GM19455 (cell line): ENCODE measurements at regions not wholly inside any gene's neighbourhood (a gene's known extent, or its start where the extent isn't known, plus 50 kb on each side); places are given as distances from the start of the nearest gene placed in this dataset.
"Not testable (repeated sequence)": the region's sequence is repeated elsewhere in the genome, so short reads cannot be mapped to it uniquely, and the experiment has no call there.

Source experiments
- ATAC-seq: cut with Tn5 transposase; IDR thresholded peaks from one replicate; pipeline ENCODE4 v1.9.1; 2021; ENCODE audit not compliant: unreplicated experiment

DNA sequence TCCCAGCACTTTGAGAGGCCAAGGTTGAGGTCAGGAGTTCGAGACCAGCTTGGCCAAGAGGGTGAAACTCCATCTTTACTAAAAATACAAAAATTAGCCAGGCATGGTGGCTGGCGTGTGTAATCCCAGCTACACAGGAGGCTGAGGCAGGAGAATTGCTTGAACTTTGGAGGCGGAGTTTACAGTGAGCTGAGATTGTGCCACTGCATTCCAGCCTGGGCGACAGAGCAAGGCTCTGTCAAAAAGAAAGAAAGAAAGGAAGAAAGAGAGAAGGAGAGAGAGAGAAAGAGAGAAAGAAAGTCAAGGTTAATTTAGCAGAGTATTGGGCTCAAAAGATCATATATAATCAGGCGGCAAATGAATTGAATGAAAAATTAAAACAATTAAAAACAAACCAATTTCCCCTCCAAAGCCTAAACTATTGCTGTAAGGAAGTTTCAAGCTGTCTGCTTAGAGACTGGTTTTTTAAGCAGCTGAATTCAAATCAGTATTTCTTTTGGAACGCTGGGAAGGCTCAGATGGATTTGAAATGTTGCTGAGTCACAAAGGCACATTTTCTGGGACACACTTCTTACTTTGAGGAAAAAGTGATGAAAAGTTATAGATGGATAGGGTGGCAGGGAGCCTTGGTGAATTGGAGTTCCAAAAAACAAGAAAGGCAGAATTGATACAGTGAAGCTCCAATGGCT lies 81.3 kb upstream of the BHLHE40 start:
- no peak for ATAC-seq

DNA sequence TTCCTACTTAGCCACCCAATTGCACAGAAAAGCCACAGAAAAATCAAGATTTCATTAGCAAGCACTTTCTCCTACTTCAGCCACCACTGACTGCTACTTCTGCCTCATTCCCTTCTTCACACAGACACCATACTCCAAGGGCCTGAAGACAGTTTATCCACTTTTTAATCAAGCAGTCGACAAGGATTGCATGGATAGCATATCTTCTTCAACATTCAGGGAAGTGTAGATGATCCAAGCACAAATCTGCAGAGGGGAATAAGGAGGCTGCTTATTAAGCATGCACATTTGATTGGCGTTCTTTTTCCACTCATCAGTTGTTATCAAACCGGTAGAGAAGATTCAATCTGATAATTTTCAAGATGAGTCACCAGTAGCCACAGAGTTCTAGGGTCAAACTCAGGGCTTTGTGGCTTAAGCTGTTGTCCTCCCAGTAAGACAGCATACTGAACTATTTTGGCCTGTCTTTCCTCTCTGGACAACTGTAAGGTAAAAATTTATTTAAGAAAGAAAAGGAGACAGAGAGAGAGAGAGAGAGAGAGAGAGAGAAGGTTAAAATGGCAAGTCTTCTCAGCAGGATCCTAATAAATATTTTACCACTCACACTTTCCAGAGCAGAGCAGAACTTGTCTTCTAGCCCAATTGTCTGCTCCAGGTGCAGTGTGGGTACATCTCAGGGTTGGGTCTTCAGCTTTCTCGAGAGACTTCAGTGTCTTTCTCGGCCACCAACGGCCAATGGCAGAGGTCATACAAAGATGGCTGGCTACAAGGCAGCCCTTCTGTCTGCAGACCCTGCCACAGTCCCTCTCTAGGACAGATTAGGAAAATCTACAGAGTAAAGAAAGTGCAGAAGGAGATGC lies 80.6 kb upstream of the BHLHE40 start:
- ATAC-seq = peak; percentile 89

DNA sequence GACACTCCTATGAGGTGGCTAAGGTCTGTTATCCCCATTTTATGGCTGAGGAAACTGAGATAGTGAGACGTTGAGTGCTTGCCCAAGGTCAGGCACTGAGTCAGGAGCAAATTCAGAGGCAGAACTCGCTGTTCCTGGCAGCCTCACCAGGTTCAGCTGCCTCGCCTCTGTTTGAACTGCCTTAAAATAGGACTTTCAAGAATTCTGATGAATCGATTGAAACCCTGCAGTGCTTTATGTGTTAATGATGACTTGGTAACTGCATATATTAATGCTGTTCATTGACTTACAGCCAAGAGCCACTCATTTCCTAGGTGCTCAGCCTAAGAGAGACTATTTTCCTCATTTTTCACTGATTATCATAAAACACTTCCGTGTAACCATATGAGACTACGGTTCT lies 79.5 kb upstream of the BHLHE40 start:
- no peak for ATAC-seq

DNA sequence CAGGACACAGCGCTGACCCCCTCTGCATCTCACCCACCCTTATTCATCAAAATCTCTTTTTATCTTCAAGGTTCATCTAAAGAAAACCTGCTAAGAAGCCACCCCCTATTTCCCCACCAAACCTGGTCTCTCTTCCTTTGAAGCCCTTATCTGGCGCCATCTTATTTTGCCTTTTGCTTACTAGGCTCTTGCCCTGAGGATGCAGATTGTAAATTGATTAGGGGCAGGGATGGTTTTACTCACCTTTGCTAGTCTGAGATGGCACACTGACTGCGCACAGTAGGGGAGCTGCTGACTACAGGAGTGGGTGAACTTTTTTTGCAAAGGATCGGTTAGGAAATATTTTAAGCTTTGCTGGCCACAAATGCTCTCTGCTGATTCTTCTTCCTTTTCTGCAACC lies 78.9 kb upstream of the BHLHE40 start:
- ATAC-seq = no peak

DNA sequence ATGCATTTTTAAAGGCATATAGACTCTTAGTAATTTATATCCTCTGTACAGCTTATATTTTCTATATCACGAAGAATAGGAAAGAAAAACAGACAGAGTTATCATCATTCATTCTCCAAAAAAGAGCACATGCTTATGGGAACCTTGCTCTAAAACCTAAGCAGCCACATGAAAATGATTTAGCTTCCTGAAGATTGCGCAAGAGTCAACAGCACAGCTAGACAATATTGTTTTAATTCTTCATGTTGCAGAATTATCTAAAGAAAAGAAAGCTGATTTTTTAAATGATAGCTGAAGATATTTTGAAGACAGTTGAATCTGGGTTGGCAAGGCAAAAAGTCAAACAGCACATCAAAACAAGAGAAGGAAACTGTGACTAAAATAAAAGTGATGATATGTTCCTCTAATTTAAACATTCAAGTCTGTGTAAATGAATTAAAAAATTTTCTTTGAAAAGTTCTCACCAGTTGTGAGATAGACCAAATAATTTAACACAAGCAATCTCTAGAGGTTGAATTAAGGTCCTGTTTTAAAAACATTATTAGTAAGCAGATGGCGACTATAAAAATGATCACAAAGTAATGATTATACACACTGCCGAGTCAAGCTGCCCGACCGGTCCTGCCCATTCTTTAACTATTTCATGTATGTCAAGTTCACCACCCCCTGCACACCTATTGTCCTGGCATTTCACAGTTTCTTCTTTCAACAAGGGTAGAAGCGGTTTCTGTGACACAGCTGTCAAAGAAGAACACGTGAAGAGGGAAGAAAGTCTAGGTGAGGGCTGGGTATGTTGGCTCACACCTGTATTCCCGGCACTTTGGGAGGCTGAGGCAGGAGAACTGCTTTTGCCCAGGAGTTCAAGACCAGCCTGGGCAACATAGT lies 74.2 kb upstream of the BHLHE40 start:
- ATAC-seq = no peak

DNA sequence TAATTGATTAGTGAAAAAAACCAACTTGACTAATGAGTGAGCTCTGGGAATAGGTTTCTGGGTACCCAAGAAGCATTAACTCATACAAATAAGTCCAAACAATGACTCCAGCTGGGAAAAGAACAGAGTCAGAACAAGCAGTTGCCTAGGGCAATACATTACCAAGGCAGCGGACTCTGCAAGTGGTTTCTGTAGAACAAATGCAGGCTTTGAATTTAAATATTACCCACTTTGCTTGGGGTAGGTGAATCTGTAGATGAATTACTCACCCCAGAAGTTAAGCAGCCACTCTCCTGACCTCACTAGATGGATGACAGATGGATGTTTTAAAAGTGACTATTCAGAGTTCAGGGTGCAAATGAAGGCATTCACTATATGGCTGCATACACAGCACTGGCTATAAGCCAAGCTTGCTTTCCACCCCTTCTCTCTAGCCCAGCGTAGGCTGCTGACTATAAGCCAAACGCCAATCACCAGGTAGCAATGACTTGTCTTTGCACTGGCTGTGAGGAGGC lies 73.1 kb upstream of the BHLHE40 start:
- no peak for ATAC-seq

DNA sequence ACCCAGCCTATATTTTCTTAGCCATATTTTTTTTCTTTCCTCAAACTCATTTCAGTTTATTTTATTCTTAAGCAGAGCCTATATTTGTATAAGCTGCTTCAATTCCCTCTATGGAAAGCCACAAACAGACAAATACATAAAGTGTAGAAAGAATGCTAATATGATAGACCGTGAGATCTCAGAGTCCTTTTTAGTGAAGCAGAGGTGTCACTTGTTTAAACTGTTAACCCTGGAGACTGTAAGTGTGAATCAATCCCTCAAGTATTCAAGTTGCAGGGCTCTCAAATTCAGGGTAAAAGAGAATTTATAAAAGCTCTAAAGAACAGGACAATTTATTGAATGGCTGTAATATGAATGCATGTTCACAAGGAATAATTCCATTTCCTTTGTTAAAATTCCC lies 72.2 kb upstream of the BHLHE40 start:
- ATAC-seq = no peak

DNA sequence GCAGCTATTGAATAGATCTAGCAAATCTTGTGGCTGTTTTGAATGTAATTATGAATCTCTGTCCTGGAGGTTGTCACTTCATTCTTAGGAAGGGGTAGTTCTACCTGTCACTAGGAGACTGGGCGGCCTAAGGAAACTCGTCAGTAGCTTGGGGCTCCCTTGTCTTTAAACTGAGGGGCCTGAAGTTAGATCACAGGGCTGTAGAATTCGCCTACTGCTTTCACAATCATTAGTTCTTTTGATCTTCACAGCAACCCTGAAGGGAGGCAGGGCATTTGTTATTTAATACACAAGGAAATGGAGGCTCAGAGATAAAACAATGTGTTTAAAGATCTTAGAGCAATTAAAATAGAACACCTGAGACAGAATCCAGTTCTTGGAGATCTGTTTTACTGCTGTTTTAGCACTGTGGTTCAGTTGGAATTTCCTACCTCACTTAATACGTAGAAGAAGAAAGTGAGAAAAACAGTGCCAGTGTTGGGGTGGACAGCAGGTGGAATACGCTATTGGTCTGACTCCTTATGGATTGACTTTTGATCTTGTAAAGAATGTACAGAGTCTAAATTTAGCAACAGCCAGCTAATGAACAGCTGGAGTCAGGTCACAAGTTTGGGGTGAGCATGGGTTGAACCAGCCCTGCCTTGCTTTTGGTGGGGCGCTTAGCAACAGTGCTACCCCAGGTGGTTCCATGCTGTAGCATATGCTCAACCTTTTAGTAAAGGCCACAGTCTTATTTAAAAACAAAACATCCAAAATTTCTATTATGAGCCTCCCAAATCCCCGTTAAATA lies 71.4 kb upstream of the BHLHE40 start:
- ATAC-seq = no peak

DNA sequence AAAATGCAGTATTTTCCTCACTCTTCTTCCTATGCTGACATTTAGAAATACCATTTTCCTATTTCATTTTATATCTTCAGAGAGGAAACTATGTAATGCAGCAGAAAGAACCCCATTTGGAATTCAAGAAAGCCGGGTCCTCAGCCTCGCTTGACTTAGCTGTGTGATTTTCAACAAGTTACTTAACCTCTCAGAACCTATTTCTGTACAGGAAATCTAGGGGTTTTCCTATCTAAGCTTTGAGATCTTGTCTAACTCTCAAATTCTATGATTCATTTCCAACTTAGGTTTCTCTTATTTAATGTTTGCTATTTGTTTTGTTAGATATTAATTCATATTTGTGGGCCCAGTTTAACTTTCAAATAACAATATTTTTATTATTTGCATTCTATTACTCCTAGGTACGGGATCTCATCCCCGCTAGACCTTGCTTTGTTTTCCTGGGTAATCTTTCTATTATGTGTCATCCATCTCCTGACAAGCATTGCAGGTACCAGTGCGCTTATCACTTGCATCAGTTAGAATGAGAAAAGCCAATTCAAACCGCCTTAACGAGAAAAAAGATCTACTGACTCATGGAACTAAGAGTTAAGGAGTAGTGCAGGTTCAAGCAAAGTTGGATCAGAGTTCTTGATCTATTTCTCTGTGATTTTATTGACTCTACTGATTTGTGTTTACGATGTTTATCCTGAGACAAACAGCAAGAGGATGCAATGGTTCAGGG lies 70.6 kb upstream of the BHLHE40 start:
- no peak for ATAC-seq

DNA sequence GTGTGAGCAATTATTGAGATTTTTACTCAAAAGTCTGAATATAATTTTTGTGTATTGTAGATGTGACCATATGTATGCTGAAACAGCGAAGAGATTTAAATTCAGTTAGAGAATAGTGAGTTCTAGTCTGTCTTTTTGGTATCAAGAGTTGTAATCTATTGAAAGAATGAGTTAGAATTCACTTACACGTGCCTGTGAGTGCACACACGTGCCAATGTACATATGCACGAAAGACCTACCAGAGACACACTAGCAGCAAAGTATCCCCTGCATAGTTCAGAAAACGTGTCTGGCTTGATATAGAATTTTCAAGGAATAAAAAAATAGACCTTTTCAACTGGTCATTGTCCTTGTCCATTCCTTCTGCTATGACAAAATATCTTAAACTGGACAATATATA lies 64.8 kb upstream of the BHLHE40 start:
- no peak for ATAC-seq

DNA sequence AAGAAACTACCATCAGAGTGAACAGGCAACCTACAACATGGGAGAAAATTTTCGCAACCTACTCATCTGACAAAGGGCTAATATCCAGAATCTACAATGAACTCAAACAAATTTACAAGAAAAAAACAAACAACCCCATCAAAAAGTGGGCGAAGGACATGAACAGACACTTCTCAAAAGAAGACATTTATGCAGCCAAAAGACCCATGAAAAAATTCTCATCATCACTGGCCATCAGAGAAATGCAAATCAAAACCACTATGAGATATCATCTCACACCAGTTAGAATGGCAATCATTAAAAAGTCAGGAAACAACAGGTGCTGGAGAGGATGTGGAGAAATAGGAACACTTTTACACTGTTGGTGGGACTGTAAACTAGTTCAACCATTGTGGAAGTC lies 57.6 kb upstream of the BHLHE40 start:
- not testable (repeated sequence) for ATAC-seq

DNA sequence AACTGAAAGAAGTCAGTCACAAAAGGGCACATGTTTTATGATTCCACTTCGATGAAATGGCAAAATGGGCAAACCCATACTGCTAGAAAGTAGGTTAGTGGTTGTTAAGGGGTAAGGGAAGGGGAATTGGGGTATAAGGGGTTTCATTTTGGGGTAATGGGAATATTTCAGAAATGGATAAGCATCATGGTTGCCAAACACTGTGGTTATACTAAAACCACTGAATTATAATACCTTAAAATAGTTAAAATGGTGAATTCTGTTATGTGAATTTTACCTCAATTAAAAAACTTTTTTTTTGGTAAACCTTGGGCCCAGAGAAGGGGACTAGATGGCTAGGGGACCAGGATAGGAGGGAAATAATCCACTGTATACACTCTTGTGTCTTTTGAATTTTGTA lies 52.3 kb upstream of the BHLHE40 start:
- no peak for ATAC-seq

DNA sequence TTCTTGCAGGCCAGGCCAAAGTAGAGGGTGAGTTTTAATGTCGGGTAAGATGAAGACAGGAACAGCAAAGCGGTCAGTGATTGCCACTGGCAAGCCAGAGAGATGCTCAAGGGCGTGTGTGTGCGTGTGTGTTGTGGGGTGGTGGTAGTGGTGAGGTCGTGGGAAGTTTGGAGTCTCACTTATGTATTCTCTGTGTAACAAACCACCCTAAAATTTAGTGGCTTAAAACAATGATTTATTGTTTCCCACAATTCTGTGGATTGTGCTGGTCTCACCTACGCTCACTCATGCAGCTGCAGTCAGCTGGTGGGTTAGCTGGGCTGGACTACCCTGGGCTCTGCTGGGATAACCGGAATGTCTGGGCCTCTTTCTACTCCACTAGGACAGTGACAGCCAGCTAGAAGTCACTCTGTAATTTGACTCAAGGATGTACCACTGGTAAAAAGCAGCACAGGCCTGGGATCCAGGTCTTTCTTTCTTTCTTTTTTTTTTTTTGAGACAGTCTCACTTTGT lies 50.9 kb upstream of the BHLHE40 start:
- no peak for ATAC-seq
